GM18505 (cell line): ENCODE measurements at regions not wholly inside any gene's neighbourhood (a gene's known extent, or its start where the extent isn't known, plus 50 kb on each side); places are given as distances from the start of the nearest gene placed in this dataset.

Experiments
- ATAC-seq: cut with Tn5 transposase; IDR thresholded peaks from one replicate; pipeline ENCODE4 v1.9.1; 2021; ENCODE audit not compliant: unreplicated experiment
- POLR2A ChIP-seq: IDR thresholded peaks from 4 replicates; pipeline ENCODE4 v1.6.1; 2011; ENCODE audit warnings: borderline replicate concordance; ENCODE audit not compliant: insufficient read depth, insufficient read length; ENCODE audit errors: extremely low read depth

GRCh38 chr1:80799457-80799856 is 1001.3 kb upstream of the ADGRL2 start:
- no peak for TF ChIP-seq POLR2A
- no peak for ATAC-seq

- TF ChIP-seq POLR2A = no peak
- ATAC-seq = no peak
Measured at GRCh38 chr1:80779275-80779674, 1021.5 kb upstream of the ADGRL2 start.

GRCh38 chr1:80778094-80778840 is 1022.5 kb upstream of the ADGRL2 start:
- ATAC-seq = no peak
- TF ChIP-seq POLR2A = no peak

GRCh38 chr1:80776266-80776665 is 1024.5 kb upstream of the ADGRL2 start:
- ATAC-seq = no peak
- no peak for TF ChIP-seq POLR2A

DNA sequence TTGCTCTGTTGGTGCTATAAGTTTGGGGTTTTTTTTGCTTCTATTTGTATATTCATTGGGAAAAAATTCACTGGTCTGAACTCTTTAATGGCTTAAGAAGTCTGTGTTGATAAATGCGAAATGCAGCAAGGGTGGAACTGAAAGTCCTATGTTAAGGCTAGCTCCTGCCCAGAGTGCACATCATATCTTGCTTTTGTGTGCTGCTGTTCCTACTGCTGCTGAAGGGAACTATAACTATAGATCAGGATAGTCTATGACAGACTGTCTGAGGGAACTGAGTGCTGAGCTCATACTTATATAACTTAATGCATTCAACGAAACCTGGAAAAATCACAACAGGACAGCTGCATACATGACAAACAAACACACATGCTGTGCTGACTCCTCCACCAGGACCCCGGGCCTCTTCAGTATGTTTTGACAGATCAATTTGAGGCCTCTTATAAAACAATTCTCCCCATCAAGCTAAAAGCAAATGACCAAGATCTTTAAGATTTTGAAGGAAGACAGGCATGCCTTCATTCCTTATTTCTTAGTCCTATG is 1031.5 kb upstream of the ADGRL2 start:
- no peak for ATAC-seq
- no peak for TF ChIP-seq POLR2A

DNA sequence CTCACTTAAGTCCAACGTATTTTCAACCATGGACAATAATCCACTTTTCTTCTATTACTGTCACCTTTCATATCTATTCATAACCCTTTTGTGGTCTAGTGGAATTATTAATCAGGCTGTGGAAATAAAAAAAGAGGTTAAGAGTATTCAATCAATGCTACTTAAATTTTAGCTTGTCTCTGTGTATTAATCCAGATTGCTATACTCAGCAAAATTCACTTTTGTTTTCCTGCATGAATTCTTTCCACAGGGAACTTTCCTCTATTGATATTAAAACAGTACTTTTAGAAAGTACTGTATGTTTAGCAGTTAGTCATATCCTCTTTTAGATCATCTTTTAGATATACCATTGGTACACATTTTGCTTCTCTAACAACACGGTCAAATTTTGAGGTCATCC is 1033.0 kb upstream of the ADGRL2 start:
- ATAC-seq = no peak
- TF ChIP-seq POLR2A = no peak

- ATAC-seq = no peak
- no peak for TF ChIP-seq POLR2A
Measured at GRCh38 chr1:80759354-80759753, 1041.4 kb upstream of the ADGRL2 start.

DNA sequence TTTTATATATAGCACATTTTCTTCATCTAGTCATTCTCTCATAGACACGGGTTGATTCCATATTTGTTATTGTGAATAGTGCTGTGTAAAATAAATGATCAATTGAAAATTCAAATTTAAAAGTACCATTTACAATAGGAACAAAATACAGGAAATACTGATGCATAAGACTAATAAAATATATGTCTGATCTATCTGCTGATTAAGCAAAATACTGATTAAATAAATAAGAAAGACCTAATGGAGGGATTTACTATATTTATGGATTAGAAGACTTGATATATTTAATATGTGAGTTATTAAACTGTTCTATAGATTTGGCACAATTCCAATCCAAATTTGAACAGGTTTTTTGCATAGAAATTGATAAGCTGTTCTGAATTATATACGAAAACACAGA is 1044.8 kb upstream of the ADGRL2 start:
- no peak for TF ChIP-seq POLR2A
- no peak for ATAC-seq

- no peak for TF ChIP-seq POLR2A
- ATAC-seq = no peak
Measured at GRCh38 chr1:80751204-80751603, 1049.5 kb upstream of the ADGRL2 start.

DNA sequence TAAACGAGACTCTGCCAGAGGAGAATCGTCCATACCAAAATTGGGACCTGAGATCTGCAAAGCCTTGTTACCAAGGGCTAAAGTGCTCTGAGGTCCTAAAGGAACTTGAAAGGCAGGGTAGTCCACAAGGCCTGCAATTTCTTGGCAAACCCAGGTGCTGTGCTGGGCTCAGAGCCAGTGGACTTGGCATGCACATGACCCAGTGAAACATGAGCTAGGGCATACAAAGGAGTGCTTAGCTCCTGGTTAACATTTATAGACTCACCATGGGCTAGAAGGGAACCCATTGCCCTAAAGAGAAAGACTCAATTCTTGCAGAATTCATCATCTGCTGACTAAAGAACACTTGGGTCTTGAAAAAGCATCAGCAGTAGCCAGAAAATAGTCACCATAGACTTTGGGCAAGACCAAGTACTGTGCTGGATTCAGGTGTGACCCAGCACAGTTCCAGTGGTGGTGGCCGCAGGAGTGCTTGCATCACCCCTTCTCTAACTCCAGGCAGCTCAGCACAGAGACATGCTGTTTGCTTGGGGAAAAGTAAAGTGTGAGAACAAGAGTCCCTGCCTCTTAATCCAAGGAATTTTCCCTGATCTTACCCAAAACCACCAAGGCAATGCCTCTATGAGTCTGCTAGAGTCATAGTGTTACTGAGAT is 1069.4 kb upstream of the ADGRL2 start:
- no peak for TF ChIP-seq POLR2A
- no peak for ATAC-seq

GRCh38 chr1:80722611-80723010 is 1078.1 kb upstream of the ADGRL2 start:
- no peak for TF ChIP-seq POLR2A
- ATAC-seq = no peak

DNA sequence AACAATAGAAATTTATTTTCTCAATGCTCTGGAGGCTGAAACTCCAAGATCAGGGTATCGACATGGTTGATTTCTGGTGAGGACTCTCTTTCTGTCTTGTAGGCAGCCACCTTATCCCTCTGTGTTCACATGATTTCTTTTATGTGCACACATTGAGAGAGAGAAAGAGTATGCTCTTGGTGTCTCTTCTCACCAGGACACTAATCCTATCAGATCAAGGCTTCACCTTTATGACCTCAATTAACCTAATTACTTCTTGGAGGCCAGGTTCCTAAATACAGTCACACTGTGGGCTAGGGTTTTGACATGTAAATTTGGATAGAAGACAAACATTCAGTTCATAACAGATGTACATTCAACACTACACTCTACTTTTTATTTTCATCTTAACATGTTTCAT is 1094.2 kb upstream of the ADGRL2 start:
- ATAC-seq = no peak
- TF ChIP-seq POLR2A = no peak

DNA sequence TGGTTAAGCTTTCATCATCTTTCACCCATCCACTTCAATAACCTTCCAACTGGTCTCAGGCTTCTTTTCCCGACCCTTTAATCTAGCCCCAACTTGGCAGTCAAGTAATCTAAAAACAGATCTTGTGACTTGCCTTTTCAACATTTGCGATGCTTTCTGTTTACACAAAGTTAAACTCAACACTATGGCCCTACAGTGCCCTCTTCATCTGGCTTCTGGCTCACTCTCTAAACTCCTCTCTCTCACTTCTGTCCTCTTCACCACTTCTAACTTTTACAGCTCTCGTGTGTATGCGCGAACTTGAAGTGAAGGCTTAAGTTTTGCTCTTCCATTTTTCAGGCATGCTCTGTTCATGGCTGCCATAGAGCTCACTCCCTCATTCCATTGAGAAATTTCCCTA is 1122.3 kb upstream of the ADGRL2 start:
- no peak for ATAC-seq
- TF ChIP-seq POLR2A = no peak

GRCh38 chr1:80675454-80675853 is 1125.3 kb upstream of the ADGRL2 start:
- TF ChIP-seq POLR2A = no peak
- no peak for ATAC-seq
